NOMO-1 (cell line): ENCODE measurements at regions not wholly inside any gene's neighbourhood (a gene's known extent, or its start where the extent isn't known, plus 50 kb on each side); places are given as distances from the start of the nearest gene placed in this dataset.
"Not testable (repeated sequence)": the region's sequence is repeated elsewhere in the genome, so short reads cannot be mapped to it uniquely, and the experiment has no call there.

Experiments used
- DNase-seq, 2 experiments: peaks; one replicate each; lab custom pipeline; 2025; ENCODE audit not compliant: unreplicated experiment in 2 of 2; lab: John Stamatoyannopoulos, UW

- no peak for DNase-seq
Observed at GRCh38 chr20:12838261-12838866, 170.4 kb upstream of the SPTLC3 start.

GRCh38 chr20:12847872-12848271 is 160.9 kb upstream of the SPTLC3 start:
- no peak for DNase-seq

- no peak for DNase-seq
Observed at GRCh38 chr20:12849225-12849910, 159.4 kb upstream of the SPTLC3 start.

- DNase-seq = not testable (repeated sequence)
Observed at GRCh38 chr20:12857643-12858042, 151.1 kb upstream of the SPTLC3 start.

- DNase-seq = no peak
Observed at GRCh38 chr20:12860619-12861247, 148.0 kb upstream of the SPTLC3 start.

- DNase-seq = no peak
Observed at GRCh38 chr20:12869669-12870068, 139.1 kb upstream of the SPTLC3 start.

- DNase-seq = no peak
Observed at GRCh38 chr20:12870588-12870987, 138.2 kb upstream of the SPTLC3 start.

GRCh38 chr20:12874933-12875332 is 133.8 kb upstream of the SPTLC3 start:
- DNase-seq = no peak

GRCh38 chr20:12875510-12875909 is 133.3 kb upstream of the SPTLC3 start:
- no peak for DNase-seq

- no peak for DNase-seq
Observed at GRCh38 chr20:12882832-12883506, 125.8 kb upstream of the SPTLC3 start.

- no peak for DNase-seq
Observed at GRCh38 chr20:12883507-12883885, 125.3 kb upstream of the SPTLC3 start.

- no peak for DNase-seq
Observed at GRCh38 chr20:12886618-12887363, 122.0 kb upstream of the SPTLC3 start.

- DNase-seq = no peak
Observed at GRCh38 chr20:12891643-12892042, 117.1 kb upstream of the SPTLC3 start.

GRCh38 chr20:12893019-12893418 is 115.8 kb upstream of the SPTLC3 start:
- DNase-seq = no peak

- DNase-seq = no peak
Observed at GRCh38 chr20:12893653-12894052, 115.1 kb upstream of the SPTLC3 start.

GRCh38 chr20:12894089-12894488 is 114.7 kb upstream of the SPTLC3 start:
- DNase-seq = no peak

- no peak for DNase-seq
Observed at GRCh38 chr20:12896180-12896579, 112.6 kb upstream of the SPTLC3 start.

- DNase-seq = no peak
Observed at GRCh38 chr20:12902992-12903391, 105.8 kb upstream of the SPTLC3 start.

- DNase-seq = no peak
Observed at GRCh38 chr20:12906361-12906760, 102.4 kb upstream of the SPTLC3 start.

- no peak for DNase-seq
Observed at GRCh38 chr20:12911372-12911771, 97.4 kb upstream of the SPTLC3 start.
